A673 (cell line): ENCODE measurements at regions not wholly inside any gene's neighbourhood (a gene's known extent, or its start where the extent isn't known, plus 50 kb on each side); places are given as distances from the start of the nearest gene placed in this dataset.

Experiments used
- BruUV-seq: library from RNA; stranded (reverse); fragments of 400-500 nt; replicated peaks from 2 replicates; lab custom pipeline; 2021; lab: Mats Ljungman, UMichigan
- CTCF ChIA-PET: fragments of 300-600 bp; sonication (Branson Sonifier 250); formaldehyde crosslinking; loops from one replicate; lab custom pipeline; 2022; ENCODE audit warnings: antibody characterized with exemption; lab: Charles Lee
- POLR2A ChIA-PET: fragments of 300-600 bp; sonication (Branson Sonifier 250); formaldehyde crosslinking; loops from one replicate; lab custom pipeline; 2022; ENCODE audit warnings: antibody characterized with exemption; ENCODE audit not compliant: low non-redundant PET; lab: Charles Lee
- DNase-seq: peaks from one replicate; pipeline ENCODE4 v3.0.0-alpha.2; 2015; ENCODE audit warnings: low spot score
- H3K27ac ChIP-seq: fragments of 200-600 bp; sonication (generic); 2 replicates; pipeline ENCODE4 v1.5.1; 2016; ENCODE audit warnings: mixed run types, low read depth, mild to moderate bottlenecking, mixed read lengths, antibody characterized with exemption, low read length; ENCODE audit not compliant: poor library complexity, severe bottlenecking
- H3K27me3 ChIP-seq: fragments of 200-600 bp; sonication (generic); replicated peaks from 2 replicates; pipeline ENCODE4 v1.6.1; 2017; ENCODE audit warnings: mixed run types, low read depth, mild to moderate bottlenecking, mixed read lengths, antibody characterized with exemption, low read length; ENCODE audit not compliant: insufficient read depth, poor library complexity
- H3K36me3 ChIP-seq: fragments of 200-600 bp; sonication (generic); 2 replicates; pipeline ENCODE4 v1.6.1; 2016; ENCODE audit warnings: mixed run types, mild to moderate bottlenecking, mixed read lengths, antibody characterized with exemption, low read length; ENCODE audit not compliant: insufficient read depth, poor library complexity, severe bottlenecking
- H3K4me1 ChIP-seq: fragments of 200-600 bp; sonication (generic); 2 replicates; pipeline ENCODE4 v1.6.1; 2017; ENCODE audit warnings: mixed run types, mild to moderate bottlenecking, mixed read lengths, antibody characterized with exemption, low read length; ENCODE audit not compliant: insufficient read depth, poor library complexity, severe bottlenecking
- H3K4me3 ChIP-seq: fragments of 200-600 bp; sonication (generic); 2 replicates; pipeline ENCODE4 v1.5.1; 2016; ENCODE audit warnings: low read depth, mixed run types, mild to moderate bottlenecking, mixed read lengths, low read length; ENCODE audit not compliant: poor library complexity, severe bottlenecking
- H3K9me3 ChIP-seq: fragments of 200-600 bp; sonication (generic); 2 replicates; pipeline ENCODE4 v1.6.1; 2016; ENCODE audit warnings: mixed run types, low read depth, mild to moderate bottlenecking, mixed read lengths, antibody characterized with exemption, low read length; ENCODE audit not compliant: poor library complexity, severe bottlenecking
- EZH2 ChIP-seq: fragments of 200-600 bp; sonication (generic); IDR thresholded peaks from 2 replicates; pipeline ENCODE4 v1.6.1; 2017; ENCODE audit warnings: borderline replicate concordance, low read depth, mild to moderate bottlenecking, mixed read lengths, antibody characterized with exemption, low read length; ENCODE audit not compliant: poor library complexity, severe bottlenecking
- intact Hi-C: fragments of 100-400 bp; cut with micrococcal nuclease; formaldehyde crosslinking; loops from one replicate; pipeline ENCODE4 v1.10.0; 2022; ENCODE audit not compliant: unreplicated experiment
- TF ChIP-seq, protein P1 (sequence below): fragments of 300-800, 200-600 bp; sonication (generic); conservative IDR thresholded peaks from 2 replicates; pipeline ENCODE4 v1.5.1; 2017; ENCODE audit warnings: low read depth, mild to moderate bottlenecking, antibody characterized with exemption, low read length, moderate library complexity, mixed read lengths

DNA sequence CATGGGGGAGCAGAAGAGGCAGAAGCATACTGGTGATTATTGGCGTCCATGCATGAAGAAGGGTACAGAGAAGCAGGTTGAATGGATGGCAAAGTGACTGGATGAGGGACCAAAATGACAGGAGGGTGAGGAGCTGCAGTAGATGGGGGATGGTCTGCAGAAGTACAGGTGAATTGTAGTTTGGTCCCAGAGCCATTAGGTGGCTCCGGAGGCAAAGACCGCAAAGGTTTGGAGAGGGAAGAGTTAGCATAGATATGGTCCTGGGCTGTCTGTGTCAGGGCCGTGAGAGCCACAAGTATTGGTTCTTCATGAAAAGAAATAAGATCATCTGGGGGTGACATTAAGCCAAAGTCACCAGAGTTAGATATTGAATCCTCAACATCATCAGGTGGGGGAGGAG, 59.0 kb upstream of the ZNF726 start:
- ChIA-PET CTCF (no interaction called here), POLR2A (no interaction called here)
- no peaks in the 10 kb centered on the region for H3K4me1 ChIP-seq
- H3K27me3 ChIP-seq: no peaks in the 10 kb centered on the region
- H3K9me3 ChIP-seq: peaks cover 17% of the 10 kb centered on the region
- intact Hi-C loops: no loop called here
- DNase-seq: no peak
- BruUV-seq: no TSS peak
- no peak overlapping the region for H3K4me3 ChIP-seq
- TF ChIP-seq, protein P1, sequence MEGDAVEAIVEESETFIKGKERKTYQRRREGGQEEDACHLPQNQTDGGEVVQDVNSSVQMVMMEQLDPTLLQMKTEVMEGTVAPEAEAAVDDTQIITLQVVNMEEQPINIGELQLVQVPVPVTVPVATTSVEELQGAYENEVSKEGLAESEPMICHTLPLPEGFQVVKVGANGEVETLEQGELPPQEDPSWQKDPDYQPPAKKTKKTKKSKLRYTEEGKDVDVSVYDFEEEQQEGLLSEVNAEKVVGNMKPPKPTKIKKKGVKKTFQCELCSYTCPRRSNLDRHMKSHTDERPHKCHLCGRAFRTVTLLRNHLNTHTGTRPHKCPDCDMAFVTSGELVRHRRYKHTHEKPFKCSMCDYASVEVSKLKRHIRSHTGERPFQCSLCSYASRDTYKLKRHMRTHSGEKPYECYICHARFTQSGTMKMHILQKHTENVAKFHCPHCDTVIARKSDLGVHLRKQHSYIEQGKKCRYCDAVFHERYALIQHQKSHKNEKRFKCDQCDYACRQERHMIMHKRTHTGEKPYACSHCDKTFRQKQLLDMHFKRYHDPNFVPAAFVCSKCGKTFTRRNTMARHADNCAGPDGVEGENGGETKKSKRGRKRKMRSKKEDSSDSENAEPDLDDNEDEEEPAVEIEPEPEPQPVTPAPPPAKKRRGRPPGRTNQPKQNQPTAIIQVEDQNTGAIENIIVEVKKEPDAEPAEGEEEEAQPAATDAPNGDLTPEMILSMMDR: no peak
- TF ChIP-seq EZH2: no peak
- H3K36me3 ChIP-seq: no peaks in the 10 kb centered on the region
- no peak overlapping the region for H3K27ac ChIP-seq

DNA sequence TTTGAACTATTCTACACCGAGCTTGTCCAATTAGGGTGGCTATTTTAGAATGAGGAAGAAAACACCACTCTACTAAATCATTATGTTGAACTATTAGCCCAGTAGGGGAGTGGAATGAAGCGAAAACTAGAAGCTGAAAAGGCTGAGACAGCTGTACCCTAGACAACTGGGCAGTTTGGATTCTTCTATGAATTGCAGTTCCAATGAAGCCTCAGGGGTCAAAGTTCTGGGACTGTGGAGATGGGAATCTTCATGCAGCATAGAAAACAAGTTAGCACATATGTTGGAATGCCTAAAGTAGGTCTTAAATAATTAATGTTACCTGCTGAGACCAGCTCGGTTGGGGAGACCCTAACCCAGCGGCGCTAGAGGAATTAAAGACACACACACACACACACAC, 62.7 kb upstream of the ZNF726 start:
- no TSS peak for BruUV-seq
- no peak for TF ChIP-seq EZH2
- TF ChIP-seq, protein P1: no peak
- Histone ChIP-seq H3K27ac (no peak overlapping the region), H3K27me3 (no peaks in the 10 kb centered on the region), H3K36me3 (no peaks in the 10 kb centered on the region), H3K4me3 (no peak overlapping the region), H3K4me1 (no peaks in the 10 kb centered on the region), H3K9me3 (peaks cover 6% of the 10 kb centered on the region)
- intact Hi-C loops: no loop called here
- ChIA-PET POLR2A (no interaction called here), CTCF (no interaction called here)
- no peak for DNase-seq

DNA sequence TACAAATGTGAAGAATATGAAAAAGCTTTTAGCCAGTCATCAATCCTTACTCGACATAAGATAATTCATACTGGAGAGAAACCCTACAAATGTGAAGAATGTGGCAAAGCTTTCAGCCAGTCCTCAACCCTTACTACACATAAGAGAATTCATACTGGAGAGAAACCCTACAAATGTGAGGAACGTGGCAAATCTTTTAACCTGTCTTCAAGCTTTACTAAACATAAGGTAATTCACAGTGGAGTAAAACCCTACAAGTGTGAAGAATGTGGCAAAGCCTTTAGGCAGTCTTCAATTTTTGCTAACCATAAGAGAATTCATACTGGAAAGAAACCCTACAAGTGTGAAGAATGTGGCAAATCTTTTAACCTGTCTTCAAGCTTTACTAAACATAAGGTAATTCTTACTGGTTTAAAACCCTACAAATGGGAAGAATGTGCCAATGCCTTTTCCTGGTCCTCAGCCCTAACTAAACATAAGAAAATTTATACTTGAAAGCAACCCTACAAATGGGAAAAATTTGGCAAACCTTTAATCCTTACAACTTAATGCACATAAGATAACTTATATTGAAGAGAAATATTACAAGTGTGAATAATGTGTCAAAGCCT, 74.1 kb upstream of the ZNF681 start:
- no peak overlapping the region for H3K27ac ChIP-seq
- no peak overlapping the region for H3K4me3 ChIP-seq
- ChIA-PET CTCF (no interaction called here), POLR2A (no interaction called here)
- DNase-seq: no peak
- intact Hi-C loops: no loop called here
- no peaks in the 10 kb centered on the region for H3K4me1 ChIP-seq
- TF ChIP-seq, protein P1: no peak
- TF ChIP-seq EZH2: no peak
- H3K9me3 ChIP-seq: peaks cover 35% of the 10 kb centered on the region
- H3K36me3 ChIP-seq: no peaks in the 10 kb centered on the region
- BruUV-seq: no TSS peak
- H3K27me3 ChIP-seq: no peaks in the 10 kb centered on the region
